ENCODE measurements at regions not wholly inside any gene's neighbourhood (a gene's known extent, or its start where the extent isn't known, plus 50 kb on each side); places are given as distances from the start of the nearest gene placed in this dataset.

- no peak overlapping the region for H3K9ac ChIP-seq (replicated peaks; ENCODE audit: extremely low read depth, insufficient read depth, low read length)
- intact Hi-C loops (cut with micrococcal nuclease) = no loop called here
- H4K20me1 ChIP-seq (replicated peaks; ENCODE audit: control insufficient read depth, extremely low read depth, insufficient read depth, low read length) = no peaks in the 10 kb centered on the region
- H2AFZ ChIP-seq (ENCODE audit: low read depth, low read length) = no peak overlapping the region
- H3K27me3 ChIP-seq (ENCODE audit: control insufficient read depth in 2 of 2, insufficient read depth in 2 of 2, low read length in 2 of 2) = no peaks in the 10 kb centered on the region
- no peaks in the 10 kb centered on the region for H3K9me1 ChIP-seq (replicated peaks; ENCODE audit: control insufficient read depth, extremely low read depth, insufficient read depth, low read length)
- H3K27ac ChIP-seq (ENCODE audit: insufficient read depth, low read depth, low read length) = no peak overlapping the region
- dilution Hi-C loops (cut with MboI; ENCODE audit: extremely low pct_ligation_motif_present, low sequenced_read_pairs) = no loop called here
- H3K4me2 ChIP-seq (ENCODE audit: insufficient read depth, low read length) = no peak overlapping the region
- H3K4me3 ChIP-seq (replicated peaks in 1 of 3; ENCODE audit: insufficient read depth in 1 of 3, low read depth in 1 of 3, low read length in 3 of 3) = no peak overlapping the region
- H3K36me3 ChIP-seq (ENCODE audit: control insufficient read depth in 2 of 2, extremely low read depth in 1 of 2, insufficient read depth in 2 of 2, low read length in 2 of 2) = no peaks in the 10 kb centered on the region
- no peaks in the 10 kb centered on the region for H3K4me1 ChIP-seq (ENCODE audit: control insufficient read depth, extremely low read depth, insufficient read depth, low read length)
- CTCF ChIA-PET = no interaction called here
- peak; percentile 65 for TF ChIP-seq FOS (IDR thresholded peaks at IDR 0.05; ENCODE audit: borderline replicate concordance, insufficient read depth, low read length)
- TF ChIP-seq MAX (IDR thresholded peaks at IDR 0.05; ENCODE audit: insufficient read depth, insufficient read length) = no peak
- TF ChIP-seq JUN (IDR thresholded peaks at IDR 0.05; ENCODE audit: borderline replicate concordance, insufficient read depth, insufficient read length, low read depth) = no peak
- DNase-seq (ENCODE audit: low read depth, low spot score) (peak; percentile 13), FAIRE-seq (no peak)
- BruUV-seq (replicated peaks) = no TSS peak
- POLR2A ChIA-PET = no interaction called here
- no peaks in the 10 kb centered on the region for H3K79me2 ChIP-seq (ENCODE audit: control insufficient read depth, insufficient read depth, low read length)
- no peaks in the 10 kb centered on the region for H3K9me3 ChIP-seq (replicated peaks; ENCODE audit: control insufficient read depth, insufficient read depth, low read length)
Measured at GRCh38 chr7:81190997-81191768, 272.3 kb upstream of the SEMA3C start.

GRCh38 chr7:81187753-81188152 is 268.9 kb upstream of the SEMA3C start:
- FAIRE-seq = no peak
- Histone ChIP-seq H3K27me3 (ENCODE audit: control insufficient read depth in 2 of 2, insufficient read depth in 2 of 2, low read length in 2 of 2) (no peaks in the 10 kb centered on the region), H3K27ac (ENCODE audit: insufficient read depth, low read depth, low read length) (no peak overlapping the region), H3K9me3 (replicated peaks; ENCODE audit: control insufficient read depth, insufficient read depth, low read length) (no peaks in the 10 kb centered on the region), H3K4me2 (ENCODE audit: insufficient read depth, low read length) (no peak overlapping the region), H3K9ac (replicated peaks; ENCODE audit: extremely low read depth, insufficient read depth, low read length) (no peak overlapping the region), H3K36me3 (ENCODE audit: control insufficient read depth in 2 of 2, extremely low read depth in 1 of 2, insufficient read depth in 2 of 2, low read length in 2 of 2) (no peaks in the 10 kb centered on the region), H2AFZ (ENCODE audit: low read depth, low read length) (no peak overlapping the region), H3K4me1 (ENCODE audit: control insufficient read depth, extremely low read depth, insufficient read depth, low read length) (no peaks in the 10 kb centered on the region), H3K79me2 (ENCODE audit: control insufficient read depth, insufficient read depth, low read length) (no peaks in the 10 kb centered on the region), H3K9me1 (replicated peaks; ENCODE audit: control insufficient read depth, extremely low read depth, insufficient read depth, low read length) (no peaks in the 10 kb centered on the region), H3K4me3 (replicated peaks in 1 of 3; ENCODE audit: insufficient read depth in 1 of 3, low read depth in 1 of 3, low read length in 3 of 3) (no peak overlapping the region), H4K20me1 (replicated peaks; ENCODE audit: control insufficient read depth, extremely low read depth, insufficient read depth, low read length) (no peaks in the 10 kb centered on the region)
- BruUV-seq (replicated peaks) = no TSS peak
- intact Hi-C loops (cut with micrococcal nuclease) (no loop called here), dilution Hi-C loops (cut with MboI; ENCODE audit: extremely low pct_ligation_motif_present, low sequenced_read_pairs) (no loop called here)
- ChIA-PET POLR2A (no interaction called here), CTCF (no interaction called here)
- no peak for DNase-seq (ENCODE audit: low read depth, low spot score)
- no peak for TF ChIP-seq FOS (IDR thresholded peaks at IDR 0.05; ENCODE audit: borderline replicate concordance, insufficient read depth, low read length)
- no peak for TF ChIP-seq MYC (IDR thresholded peaks at IDR 0.05; ENCODE audit: low read depth, low read length)
- TF ChIP-seq MAX (IDR thresholded peaks at IDR 0.05; ENCODE audit: insufficient read depth, insufficient read length) = no peak
- no peak for TF ChIP-seq CTCF (IDR thresholded peaks at IDR 0.05; ENCODE audit: extremely low read depth in 1 of 2, insufficient read depth in 1 of 2, low read depth in 1 of 2, low read length in 2 of 2)
